Colonic mucosa (tissue), 4 donors: ENCODE measurements at regions not wholly inside any gene's neighbourhood (a gene's known extent, or its start where the extent isn't known, plus 50 kb on each side); places are given as distances from the start of the nearest gene placed in this dataset.
"Not testable (repeated sequence)": the region's sequence is repeated elsewhere in the genome, so short reads cannot be mapped to it uniquely, and the experiment has no call there.

Experiments
- DNase-seq: peaks from one replicate; pipeline ENCODE4 v3.0.0-alpha.2; 2020
- H3K27ac ChIP-seq: fragments of 200-600 bp; one replicate; pipeline ENCODE4 v1.8.0; 2021
- H3K27me3 ChIP-seq: fragments of 200-600 bp; one replicate; pipeline ENCODE4 v1.8.0; 2021
- H3K36me3 ChIP-seq: fragments of 200-600 bp; one replicate; pipeline ENCODE4 v1.8.0; 2021
- H3K4me1 ChIP-seq: fragments of 200-600 bp; one replicate; pipeline ENCODE4 v1.8.0; 2021; ENCODE audit warnings: mild to moderate bottlenecking
- H3K4me3 ChIP-seq: fragments of 200-600 bp; one replicate; pipeline ENCODE4 v1.8.0; 2021
- H3K9ac ChIP-seq, 2 donors: one replicate each; pipeline ENCODE4 v1.7.0; 2013; ENCODE audit warnings: control low read depth in 2 of 2, low read depth in 2 of 2, low read length in 2 of 2
- H3K9me3 ChIP-seq: fragments of 200-600 bp; one replicate; pipeline ENCODE4 v1.8.0; 2021
- CTCF ChIP-seq: fragments of 200-600 bp; IDR thresholded peaks from one replicate; pipeline ENCODE4 v1.8.0; 2022; ENCODE audit warnings: antibody characterized with exemption, mild to moderate bottlenecking
- intact Hi-C: fragments of 100-400 bp; cut with DNase I; formaldehyde crosslinking; loops from one replicate; pipeline ENCODE4 v1.14.1; 2022
- donor health status: healthy.
- donor health status: DM: no; HTN: no; CAD: no.
- donor health status: DM: no; HTN: no; CAD: no.

- H3K27ac ChIP-seq = no peak overlapping the region
- H3K9ac ChIP-seq = no peak overlapping the region
- intact Hi-C loops = no loop called here
- H3K4me1 ChIP-seq = no peaks in the 10 kb centered on the region
- H3K27me3 ChIP-seq = no peaks in the 10 kb centered on the region
- H3K4me3 ChIP-seq = no peak overlapping the region
- H3K9me3 ChIP-seq = no peaks in the 10 kb centered on the region
- DNase-seq = no peak
- TF ChIP-seq CTCF = no peak
- H3K36me3 ChIP-seq = no peaks in the 10 kb centered on the region
Observed at GRCh38 chr6:11379805-11380204, 147.3 kb upstream of the NEDD9 start.

DNA sequence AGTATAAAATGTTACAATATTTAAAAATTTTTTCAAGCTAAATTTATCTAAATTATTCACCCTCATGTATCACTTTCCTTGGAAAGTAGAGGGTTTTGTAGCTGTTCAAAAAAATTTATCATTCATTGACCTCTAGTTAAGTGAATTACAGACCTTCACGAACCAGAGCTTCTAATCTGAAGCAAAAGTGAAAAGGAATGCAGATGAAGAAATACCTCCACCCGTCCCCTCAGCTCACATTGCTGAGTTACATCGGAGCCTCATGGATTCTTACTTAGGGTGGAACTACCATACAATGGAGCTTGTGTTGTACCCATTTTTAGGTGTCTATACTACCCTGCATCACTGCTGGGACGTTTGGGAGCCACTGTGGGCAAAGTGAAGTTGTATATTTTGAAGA, 146.2 kb upstream of the NEDD9 start:
- intact Hi-C loops = no loop called here
- H3K4me1 ChIP-seq = no peaks in the 10 kb centered on the region
- no peak overlapping the region for H3K4me3 ChIP-seq
- no peak overlapping the region for H3K27ac ChIP-seq
- no peak overlapping the region for H3K9ac ChIP-seq
- no peak for DNase-seq
- H3K27me3 ChIP-seq = no peaks in the 10 kb centered on the region
- no peak for TF ChIP-seq CTCF
- no peaks in the 10 kb centered on the region for H3K36me3 ChIP-seq
- no peaks in the 10 kb centered on the region for H3K9me3 ChIP-seq

DNA sequence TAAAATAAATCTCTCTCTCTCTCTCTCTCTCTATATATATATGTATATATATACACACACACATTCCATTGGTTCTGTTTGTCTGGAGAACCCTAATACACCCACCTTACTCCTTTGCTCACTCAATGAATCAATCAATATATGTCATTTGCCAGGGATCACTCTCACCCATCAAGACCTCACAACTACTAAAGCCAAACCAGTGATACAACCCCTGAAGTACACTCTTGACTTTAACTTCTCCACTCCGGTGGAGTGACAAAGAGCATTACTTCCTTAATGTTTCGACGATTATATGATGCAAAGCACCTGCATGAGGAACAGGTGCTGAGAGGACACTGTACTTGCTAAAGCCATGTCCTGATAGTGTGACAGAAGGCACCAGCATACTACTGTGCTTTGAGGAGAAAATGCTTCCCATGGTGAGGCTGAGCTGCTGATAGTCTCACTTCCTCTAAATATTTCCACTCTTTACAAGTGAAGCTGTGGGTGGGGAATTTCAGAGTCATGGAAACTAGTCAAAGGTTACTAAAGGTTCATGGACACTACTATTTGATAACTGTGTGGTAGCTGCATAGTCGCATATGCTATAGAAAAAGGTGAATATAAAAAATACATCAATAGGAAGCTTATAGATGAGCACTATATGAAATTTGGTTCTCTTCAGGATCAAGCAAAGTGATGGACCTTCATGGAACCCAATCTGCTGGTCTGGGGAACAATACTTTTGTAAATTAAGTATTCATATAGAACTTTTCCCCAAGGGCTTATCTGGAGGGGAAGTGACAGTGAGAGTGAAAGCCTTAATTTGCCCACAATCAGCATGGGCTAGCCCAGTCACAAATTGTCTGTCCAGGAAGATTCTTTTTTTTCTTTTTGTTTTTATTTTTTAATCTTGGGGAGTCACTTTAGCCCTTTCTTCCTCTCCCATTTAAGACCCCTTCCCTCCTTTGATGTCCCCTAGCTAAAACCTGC, 141.9 kb upstream of the NEDD9 start:
- intact Hi-C loops = no loop called here
- no peak overlapping the region for H3K4me3 ChIP-seq
- no peaks in the 10 kb centered on the region for H3K4me1 ChIP-seq
- no peaks in the 10 kb centered on the region for H3K27me3 ChIP-seq
- H3K27ac ChIP-seq = no peak overlapping the region
- H3K36me3 ChIP-seq = no peaks in the 10 kb centered on the region
- no peak for TF ChIP-seq CTCF
- H3K9ac ChIP-seq = no peak overlapping the region
- H3K9me3 ChIP-seq = no peaks in the 10 kb centered on the region
- DNase-seq = no peak

DNA sequence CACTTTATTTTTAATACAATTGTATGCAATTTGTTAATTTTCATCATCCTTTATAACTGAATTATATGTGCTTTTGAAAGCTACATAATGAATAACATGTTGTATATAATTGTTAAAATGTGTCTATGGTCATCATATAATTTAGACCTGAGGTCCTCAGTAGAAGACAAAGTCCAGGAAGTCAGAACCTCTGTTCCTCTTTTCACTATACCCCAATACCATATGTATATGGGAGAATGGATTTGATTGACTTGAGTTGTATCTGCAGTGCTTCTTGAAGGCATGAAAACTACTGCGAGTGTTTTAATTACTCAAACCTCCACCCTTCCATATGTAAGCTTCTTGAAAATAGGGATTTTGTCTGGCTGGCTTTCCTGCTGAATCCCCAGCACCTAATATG, 140.7 kb upstream of the NEDD9 start:
- no peak overlapping the region for H3K9ac ChIP-seq
- no peaks in the 10 kb centered on the region for H3K4me1 ChIP-seq
- no peak overlapping the region for H3K4me3 ChIP-seq
- DNase-seq = no peak
- H3K9me3 ChIP-seq = no peaks in the 10 kb centered on the region
- intact Hi-C loops = no loop called here
- H3K27ac ChIP-seq = no peak overlapping the region
- no peak for TF ChIP-seq CTCF
- no peaks in the 10 kb centered on the region for H3K36me3 ChIP-seq
- H3K27me3 ChIP-seq = no peaks in the 10 kb centered on the region

GRCh38 chr6:11372186-11372790, 139.8 kb upstream of the NEDD9 start:
- H3K4me3 ChIP-seq, intact Hi-C loops, DNase-seq, H3K36me3 ChIP-seq, H3K27ac ChIP-seq, H3K9ac ChIP-seq, H3K4me1 ChIP-seq, H3K9me3 ChIP-seq, H3K27me3 ChIP-seq: not testable (repeated sequence)
